ENCODE measurements at regions not wholly inside any gene's neighbourhood (a gene's known extent, or its start where the extent isn't known, plus 50 kb on each side); places are given as distances from the start of the nearest gene placed in this dataset.
A peak's percentile ranks its signal among the peaks of the same experiment; 100 is the strongest.

GRCh38 chr2:48200620-48201293 lies 113.7 kb upstream of the FOXN2 start:
- no peak overlapping the region for H3K4me3 Mint-ChIP-seq
- Histone ChIP-seq H3K36me3 (ENCODE audit: insufficient read depth) (no peaks in the 10 kb centered on the region), H3K4me3 (no peak overlapping the region), H3F3A (replicated peaks; ENCODE audit: low read depth) (0 out of 2 replicates have a peak, but pooled peaks cover 3% of the 10 kb centered on the region), H3K27me3 (ENCODE audit: insufficient read depth) (no peaks in the 10 kb centered on the region), H3K9me2 (ENCODE audit: insufficient read depth) (0 out of 2 replicates have a peak, but pooled peaks cover 8% of the 10 kb centered on the region), H2AFZ (no peak overlapping the region), H3K4me2 (0 out of 2 replicates have a peak overlapping the region, but pooled peaks have one; percentile 24), H3K27ac (ENCODE audit: low read depth) (no peak overlapping the region), H3K79me2 (replicated peaks; ENCODE audit: insufficient read depth) (no peaks in the 10 kb centered on the region), H3K4me1 (ENCODE audit: insufficient read depth) (peaks cover 51% of the 10 kb centered on the region), H4K20me1 (replicated peaks; ENCODE audit: insufficient read depth) (no peaks in the 10 kb centered on the region)
- peaks cover 2% of the 10 kb centered on the region; the same call in 1 of the 3 replicates for H3K9me3 Mint-ChIP-seq
- ATAC-seq = no peak
- peaks cover 4% of the 10 kb centered on the region for H3K27me3 Mint-ChIP-seq (ENCODE audit: insufficient read depth, low read depth, poor library complexity)
- H3K27ac Mint-ChIP-seq = peak overlapping the region; percentile 19; the same call in 1 of the 2 replicates
- H3K36me3 Mint-ChIP-seq (ENCODE audit: low read depth) = no peaks in the 10 kb centered on the region
- TF ChIP-seq POLR2AphosphoS5 (IDR thresholded peaks at IDR 0.05; ENCODE audit: low read depth) (no peak), EZH2 (IDR thresholded peaks at IDR 0.05; ENCODE audit: low read depth, unreplicated experiment) (no peak), ZNF331 (CRISPR knock-in tag; IDR thresholded peaks at IDR 0.05; ENCODE audit: low read depth) (no peak), CTCF (conservative IDR thresholded peaks at IDR 0.05; ENCODE audit: low read depth in 2 of 2) (no peak), EZH2phosphoT487 (IDR thresholded peaks at IDR 0.05; ENCODE audit: unreplicated experiment) (no peak), REST (IDR thresholded peaks at IDR 0.05; ENCODE audit: unreplicated experiment) (no peak), NANOG (IDR thresholded peaks at IDR 0.05; ENCODE audit: borderline replicate concordance) (no peak), ETS1 (IDR thresholded peaks at IDR 0.05) (no peak), ZNF114 (CRISPR knock-in tag; IDR thresholded peaks at IDR 0.05) (no peak), JUNB (IDR thresholded peaks at IDR 0.05; ENCODE audit: unreplicated experiment) (no peak), STAT1 (IDR thresholded peaks at IDR 0.05; ENCODE audit: unreplicated experiment) (no peak), ZNF462 (CRISPR knock-in tag; IDR thresholded peaks at IDR 0.05) (no peak), CREB1 (CRISPR knock-in tag; IDR thresholded peaks at IDR 0.05; ENCODE audit: low read depth) (no peak)
- no peak for DNase-seq (ENCODE audit: low spot score)
- H3K4me1 Mint-ChIP-seq = peaks cover 40% of the 10 kb centered on the region

Measured in GM23338 (cell line).